Peyer's patch (tissue), 4 donors: ENCODE measurements at regions not wholly inside any gene's neighbourhood (a gene's known extent, or its start where the extent isn't known, plus 50 kb on each side); places are given as distances from the start of the nearest gene placed in this dataset.

Experiments
- DNase-seq, 3 donors: peaks; one replicate each; pipeline ENCODE4 v3.0.0-alpha.2; 2017 to 2019
- H3K27ac ChIP-seq, 4 donors: fragments of 200-600 bp; sonication (generic); one replicate each; pipeline ENCODE4 v1.5.1; 2016 to 2019
- H3K27me3 ChIP-seq, 2 donors: fragments of 200-600 bp; sonication (generic); one replicate each; pipeline ENCODE4 v1.5.1; 2019
- H3K36me3 ChIP-seq, 3 donors: fragments of 200-600 bp; sonication (generic); one replicate each; pipeline ENCODE4 v1.5.1; 2016 to 2019
- H3K4me1 ChIP-seq, 4 donors: fragments of 200-600 bp; sonication (generic); one replicate each; pipeline ENCODE4 v1.5.1; 2016 to 2019
- H3K4me3 ChIP-seq, 4 donors: fragments of 200-600 bp; sonication (generic); 1 replicate in 3 of 4; 2 replicates in 1 of 4; pipeline ENCODE4 v1.5.1; 2016 to 2019; ENCODE audit warnings: mild to moderate bottlenecking in 1 of 4
- H3K9me3 ChIP-seq, 4 donors: fragments of 200-600 bp; sonication (generic); one replicate each; pipeline ENCODE4 v1.5.1; 2016 to 2019; ENCODE audit warnings: mild to moderate bottlenecking in 1 of 4
- CTCF ChIP-seq, 6 experiments: fragments of 450-650 bp in 4 of 6; fragments of 200-600 bp in 2 of 6; sonication (generic) in 1 of 6; IDR thresholded peaks; one replicate each; pipeline ENCODE4 v1.5.1; 2017 to 2019; ENCODE audit warnings: antibody characterized with exemption in 6 of 6, mild to moderate bottlenecking in 3 of 6, moderate library complexity in 1 of 6
- POLR2A ChIP-seq, 2 donors: fragments of 450-650 bp; IDR thresholded peaks; one replicate each; pipeline ENCODE4 v1.5.1; 2017; ENCODE audit warnings: antibody characterized with exemption in 2 of 2, mild to moderate bottlenecking in 2 of 2, moderate library complexity in 2 of 2

DNA sequence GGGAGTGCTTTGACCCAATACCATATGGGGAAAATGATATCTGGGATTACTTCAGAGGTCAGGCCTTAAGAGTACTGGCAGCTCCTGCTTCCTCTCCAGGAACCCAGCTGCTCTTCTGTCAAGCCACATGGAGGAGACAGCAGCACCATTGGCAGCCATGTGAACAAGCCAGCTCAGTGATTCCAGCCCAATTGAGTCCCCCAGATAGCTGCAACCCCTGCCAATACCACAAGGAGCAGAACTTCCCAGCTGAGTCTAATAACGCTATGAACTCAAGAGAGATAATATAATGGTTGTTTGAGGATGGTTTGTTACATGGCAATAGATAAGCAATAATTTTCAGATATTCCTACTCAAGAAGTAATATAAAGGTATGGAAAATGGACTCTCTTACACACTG lies 126.8 kb upstream of the CPNE4 start:
- Histone ChIP-seq H3K4me3 (no peak overlapping the region), H3K36me3 (no peaks in the 10 kb centered on the region), H3K27me3 (no peaks in the 10 kb centered on the region), H3K4me1 (no peaks in the 10 kb centered on the region), H3K9me3 (no peaks in the 10 kb centered on the region), H3K27ac (no peak overlapping the region)
- TF ChIP-seq POLR2A (IDR thresholded peaks at IDR 0.05) (no peak), CTCF (IDR thresholded peaks at IDR 0.05) (no peak)
- no peak for DNase-seq

DNA sequence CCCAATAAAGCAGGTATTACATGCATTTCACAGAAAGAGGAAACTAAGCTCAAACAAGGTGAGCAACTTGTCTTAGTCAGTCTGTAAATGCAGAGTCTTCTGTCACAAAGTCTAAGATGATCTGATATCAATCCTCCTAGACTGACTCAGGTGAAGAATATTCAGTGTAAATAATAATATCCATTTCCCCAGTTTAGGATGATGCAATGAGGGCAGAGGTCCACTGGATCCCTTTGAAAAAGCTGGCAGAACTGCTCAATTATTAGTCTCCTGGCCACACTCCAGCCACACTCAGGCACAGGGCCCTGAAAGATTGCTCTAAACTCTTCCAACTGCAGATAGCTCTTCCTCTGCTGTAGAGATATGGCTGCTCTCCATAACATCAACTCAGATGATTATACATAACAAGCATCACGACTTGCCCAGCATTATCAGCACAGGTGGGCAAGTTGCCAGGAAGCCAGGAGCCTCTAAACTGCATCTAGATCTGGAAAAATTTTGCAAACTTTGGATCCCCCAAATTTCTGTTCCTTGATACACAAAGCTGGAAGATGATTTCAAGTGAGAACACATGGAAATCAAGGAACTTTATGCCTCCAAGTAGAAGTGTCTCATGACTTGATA lies 129.8 kb upstream of the CPNE4 start:
- no peak for DNase-seq

GRCh38 chr3:132167870-132168269 lies 133.1 kb upstream of the CPNE4 start:
- no peaks in the 10 kb centered on the region for H3K9me3 ChIP-seq
- no peaks in the 10 kb centered on the region for H3K36me3 ChIP-seq
- no peaks in the 10 kb centered on the region for H3K4me1 ChIP-seq
- H3K4me3 ChIP-seq = no peak overlapping the region
- H3K27ac ChIP-seq = no peak overlapping the region
- H3K27me3 ChIP-seq = no peaks in the 10 kb centered on the region
- TF ChIP-seq POLR2A (IDR thresholded peaks at IDR 0.05) (no peak), CTCF (IDR thresholded peaks at IDR 0.05) (no peak)
- DNase-seq = no peak

More for the DNA sequence above, 129.8 kb upstream of the CPNE4 start:
- Histone ChIP-seq H3K9me3 (no peaks in the 10 kb centered on the region), H3K27ac (no peak overlapping the region), H3K36me3 (no peaks in the 10 kb centered on the region), H3K4me1 (no peaks in the 10 kb centered on the region), H3K4me3 (no peak overlapping the region), H3K27me3 (no peaks in the 10 kb centered on the region)
- no peak for TF ChIP-seq POLR2A (IDR thresholded peaks at IDR 0.05)
- TF ChIP-seq CTCF (IDR thresholded peaks at IDR 0.05) = no peak

DNA sequence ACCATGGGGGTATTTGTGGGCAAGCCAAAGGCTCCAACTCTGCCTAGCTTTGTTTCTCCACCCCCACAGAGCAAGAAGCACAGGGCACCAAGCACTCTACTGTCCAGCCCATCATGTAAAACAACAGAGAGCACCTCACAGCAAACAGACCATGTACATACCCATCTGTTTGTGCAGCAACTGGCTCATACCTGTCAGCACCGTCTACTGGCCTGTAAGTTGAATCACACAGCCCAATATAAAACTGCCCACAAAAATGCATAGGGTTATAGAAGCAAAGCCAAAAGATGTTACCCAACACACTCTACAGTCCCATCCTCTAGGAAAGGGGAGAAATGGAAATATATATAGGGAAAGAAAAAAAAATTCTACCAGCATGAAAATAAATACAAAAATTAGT lies 139.7 kb upstream of the CPNE4 start:
- H3K36me3 ChIP-seq = no peaks in the 10 kb centered on the region

DNA sequence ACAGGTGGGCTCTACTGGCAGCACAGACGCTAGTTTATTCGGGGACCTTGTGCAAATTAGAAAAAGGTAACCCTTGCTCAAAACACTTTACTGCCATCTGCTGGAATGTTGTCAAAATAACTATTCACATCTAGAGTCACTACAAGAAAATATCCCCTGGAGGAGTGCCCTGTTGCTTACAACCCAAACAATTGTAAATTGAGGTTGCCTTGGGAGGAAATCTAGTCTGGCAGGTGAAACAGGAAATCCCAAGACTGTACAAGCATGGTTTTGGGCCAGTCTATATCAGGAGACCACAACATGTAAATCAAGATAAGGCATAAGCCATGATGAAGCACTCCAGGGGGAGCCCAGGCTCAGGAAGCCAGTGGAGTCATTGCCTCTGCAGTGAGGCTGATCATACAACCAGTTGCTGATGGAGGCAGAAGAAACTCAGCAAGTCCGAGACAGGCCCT lies 136.8 kb upstream of the ACP3 start:
- H3K4me3 ChIP-seq = no peak overlapping the region

More for the DNA sequence above, 139.7 kb upstream of the CPNE4 start:
- Histone ChIP-seq H3K9me3 (no peaks in the 10 kb centered on the region), H3K4me1 (no peaks in the 10 kb centered on the region), H3K27me3 (no peaks in the 10 kb centered on the region), H3K4me3 (no peak overlapping the region), H3K27ac (no peak overlapping the region)
- no peak for TF ChIP-seq CTCF (IDR thresholded peaks at IDR 0.05)
- no peak for TF ChIP-seq POLR2A (IDR thresholded peaks at IDR 0.05)
- DNase-seq = no peak

More for the DNA sequence above, 136.8 kb upstream of the ACP3 start:
- Histone ChIP-seq H3K27ac (no peak overlapping the region), H3K9me3 (no peaks in the 10 kb centered on the region), H3K36me3 (no peaks in the 10 kb centered on the region), H3K4me1 (no peaks in the 10 kb centered on the region), H3K27me3 (no peaks in the 10 kb centered on the region)
- no peak for TF ChIP-seq POLR2A (IDR thresholded peaks at IDR 0.05)
- TF ChIP-seq CTCF (IDR thresholded peaks at IDR 0.05) = peak in 4 of 6 experiments; percentile 20 to 40 (median 32)
- no peak for DNase-seq
